ENCODE measurements at regions not wholly inside any gene's neighbourhood (a gene's known extent, or its start where the extent isn't known, plus 50 kb on each side); places are given as distances from the start of the nearest gene placed in this dataset.

GRCh38 chr14:58783792-58784511, 146.2 kb downstream of the DACT1 start:
- DNase-seq (ENCODE audit: low spot score), result no peak

GRCh38 chr14:58784931-58785330, 147.2 kb downstream of the DACT1 start:
- no peak for DNase-seq (ENCODE audit: low spot score)

GRCh38 chr14:58785701-58786100, 147.9 kb downstream of the DACT1 start:
- DNase-seq (ENCODE audit: low spot score), result no peak

GRCh38 chr14:58787592-58787991, 149.8 kb downstream of the DACT1 start:
- no peak for DNase-seq (ENCODE audit: low spot score)

GRCh38 chr14:58788655-58789503, 151.1 kb downstream of the DACT1 start:
- no peak for DNase-seq (ENCODE audit: low spot score)

GRCh38 chr14:58789736-58790135, 152.0 kb downstream of the DACT1 start:
- DNase-seq (ENCODE audit: low spot score), result no peak

- no peak for DNase-seq (ENCODE audit: low spot score)
Measured at GRCh38 chr14:58792416-58792815, 154.7 kb downstream of the DACT1 start.

GRCh38 chr14:58793131-58793740, 155.5 kb downstream of the DACT1 start:
- DNase-seq (ENCODE audit: low spot score), result no peak

- DNase-seq (ENCODE audit: low spot score), result no peak
Measured at GRCh38 chr14:58794993-58795762, 157.4 kb downstream of the DACT1 start.

- no peak for DNase-seq (ENCODE audit: low spot score)
Measured at GRCh38 chr14:58796242-58797009, 158.7 kb downstream of the DACT1 start.

- DNase-seq (ENCODE audit: low spot score), result no peak
Measured at GRCh38 chr14:58797010-58797429, 159.3 kb downstream of the DACT1 start.

- DNase-seq (ENCODE audit: low spot score), result no peak
Measured at GRCh38 chr14:58798173-58798572, 160.4 kb downstream of the DACT1 start.

GRCh38 chr14:58801086-58801485, 163.3 kb downstream of the DACT1 start:
- DNase-seq (ENCODE audit: low spot score), result no peak

- DNase-seq (ENCODE audit: low spot score), result no peak
Measured at GRCh38 chr14:58805057-58805456, 167.3 kb downstream of the DACT1 start.

GRCh38 chr14:58805605-58806409, 168.0 kb downstream of the DACT1 start:
- no peak for DNase-seq (ENCODE audit: low spot score)

GRCh38 chr14:58807191-58807590, 169.4 kb downstream of the DACT1 start:
- DNase-seq (ENCODE audit: low spot score), result no peak

- DNase-seq (ENCODE audit: low spot score), result no peak
Measured at GRCh38 chr14:58808828-58809227, 171.1 kb downstream of the DACT1 start.

- no peak for DNase-seq (ENCODE audit: low spot score)
Measured at GRCh38 chr14:58809520-58809919, 171.8 kb downstream of the DACT1 start.

- DNase-seq (ENCODE audit: low spot score), result no peak
Measured at GRCh38 chr14:58812050-58812910, 174.5 kb downstream of the DACT1 start.

All from left forelimb (tissue), 1 donor.